Activated CD8-positive, alpha-beta memory T cell treated with anti-CD3 and anti-CD28 coated beads, Interleukin-2, amount 50 U/mL, for 1 hour (primary cell): ENCODE measurements at regions not wholly inside any gene's neighbourhood (a gene's known extent, or its start where the extent isn't known, plus 50 kb on each side); places are given as distances from the start of the nearest gene placed in this dataset.
"Not testable (repeated sequence)": the region's sequence is repeated elsewhere in the genome, so short reads cannot be mapped to it uniquely, and the experiment has no call there.

Experiments
- DNase-seq: peaks from one replicate; pipeline ENCODE4 v3.0.0-alpha.2; 2020; ENCODE audit errors: extremely low read depth

DNA sequence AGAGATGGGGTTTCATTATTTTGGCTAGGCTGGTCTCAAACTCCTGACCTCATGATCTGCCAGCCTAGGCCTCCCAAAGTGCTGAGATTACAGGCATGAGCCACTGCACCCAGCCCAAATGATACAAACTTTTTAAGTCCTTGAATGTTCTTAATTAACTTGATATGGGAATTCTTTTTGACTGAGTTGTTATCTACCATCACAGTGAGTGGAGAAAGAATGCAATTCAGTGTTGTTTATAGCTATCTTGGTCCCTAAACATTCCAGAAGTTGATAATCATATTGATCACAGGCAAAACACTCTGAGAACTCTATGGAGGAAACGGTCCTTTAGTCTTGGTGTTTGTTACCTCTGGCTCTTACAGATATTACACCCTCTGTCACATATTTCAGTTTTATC, 1072.5 kb downstream of the SUCLG1 start:
- no peak for DNase-seq

DNA sequence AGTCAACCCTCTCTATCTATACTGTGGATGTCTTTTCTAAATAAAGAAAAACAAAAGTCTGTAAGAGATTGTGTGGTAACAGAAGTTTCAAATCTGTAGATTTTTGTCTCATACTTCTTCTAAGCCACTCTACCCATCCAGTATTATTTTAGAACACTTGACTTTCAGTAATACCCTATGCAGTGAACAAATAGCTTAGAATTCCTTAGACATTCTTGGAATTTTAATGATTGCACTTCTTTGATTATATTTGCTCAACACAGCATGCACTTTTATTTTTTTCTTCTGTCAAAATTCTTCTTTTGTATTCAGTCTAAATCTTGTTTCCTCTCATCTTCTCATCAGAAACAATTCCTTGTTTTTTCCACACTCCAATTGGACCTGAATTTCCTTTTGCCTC, 1080.2 kb downstream of the SUCLG1 start:
- DNase-seq, result no peak

DNA sequence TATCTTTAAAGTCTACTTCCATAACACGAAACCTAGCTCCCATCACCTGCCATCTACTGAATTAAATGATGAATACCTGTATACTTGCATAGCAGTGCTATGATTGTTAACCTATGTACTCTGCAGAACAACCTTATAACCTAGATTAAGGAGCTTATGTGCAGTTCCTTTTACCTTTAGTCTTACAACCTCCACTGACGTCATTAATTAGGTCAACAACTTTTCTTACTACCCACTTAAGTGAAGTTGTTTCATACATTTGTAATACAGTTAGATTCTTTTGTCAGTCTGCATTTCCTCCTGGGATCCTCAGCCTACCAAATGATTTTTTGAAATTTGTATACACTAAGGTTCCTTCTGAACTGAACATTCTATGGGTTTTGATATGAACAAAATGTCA, 1082.3 kb downstream of the SUCLG1 start:
- DNase-seq, result no peak

DNA sequence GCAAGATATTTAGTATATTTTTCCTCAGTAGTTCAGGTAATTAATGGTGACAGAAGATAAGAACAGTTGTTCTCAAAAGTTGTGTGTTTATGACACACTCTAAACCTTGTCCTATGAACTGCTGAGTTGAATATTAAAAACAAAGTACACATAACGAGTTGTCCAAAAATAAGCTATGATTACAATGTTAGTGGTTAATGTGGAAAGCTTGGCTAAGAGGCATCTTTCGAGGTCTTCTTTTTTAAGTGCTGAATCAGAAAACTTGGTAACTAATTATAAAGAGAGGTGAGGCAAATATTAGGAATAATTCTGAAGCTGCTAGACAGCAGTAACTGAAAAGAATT, 1088.7 kb downstream of the SUCLG1 start:
- DNase-seq, result no peak

DNA sequence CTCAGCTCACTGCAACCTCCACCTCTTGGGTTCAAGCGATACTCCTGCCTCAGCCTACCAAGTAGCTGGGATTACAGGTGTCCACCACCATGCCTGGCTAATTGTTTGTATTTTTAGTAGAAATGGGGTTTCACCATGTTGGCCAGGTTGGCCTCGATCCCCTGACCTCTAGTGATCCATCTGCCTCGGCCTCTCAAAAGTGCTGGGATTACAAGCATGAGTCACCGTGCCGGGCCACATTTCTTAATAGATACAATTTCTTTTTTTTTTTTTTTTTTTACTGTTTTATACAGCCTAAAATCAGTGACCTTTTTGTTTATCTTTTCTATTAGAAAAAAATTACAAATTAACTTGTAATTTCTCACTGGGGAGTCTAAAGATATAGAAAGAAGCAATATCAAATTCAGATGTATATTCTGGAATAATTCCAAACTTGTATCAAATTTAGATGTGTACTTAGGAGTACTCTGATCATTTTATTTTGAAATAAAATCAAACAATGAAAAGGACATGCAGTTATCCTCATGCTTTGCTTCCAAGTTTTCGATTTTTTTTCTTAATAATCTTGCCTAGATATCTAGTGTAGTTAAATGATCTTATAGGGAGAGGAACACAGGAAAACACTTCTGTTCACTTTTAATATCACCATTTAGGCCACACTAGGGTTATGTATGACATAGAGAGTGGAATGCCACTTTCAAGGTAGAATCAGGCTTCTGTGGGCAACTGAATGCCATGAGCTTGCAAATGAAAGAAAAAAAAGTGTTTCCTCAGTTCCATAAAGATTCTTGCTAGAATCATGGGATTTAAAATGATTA, 1089.3 kb downstream of the SUCLG1 start:
- no peak for DNase-seq

DNA sequence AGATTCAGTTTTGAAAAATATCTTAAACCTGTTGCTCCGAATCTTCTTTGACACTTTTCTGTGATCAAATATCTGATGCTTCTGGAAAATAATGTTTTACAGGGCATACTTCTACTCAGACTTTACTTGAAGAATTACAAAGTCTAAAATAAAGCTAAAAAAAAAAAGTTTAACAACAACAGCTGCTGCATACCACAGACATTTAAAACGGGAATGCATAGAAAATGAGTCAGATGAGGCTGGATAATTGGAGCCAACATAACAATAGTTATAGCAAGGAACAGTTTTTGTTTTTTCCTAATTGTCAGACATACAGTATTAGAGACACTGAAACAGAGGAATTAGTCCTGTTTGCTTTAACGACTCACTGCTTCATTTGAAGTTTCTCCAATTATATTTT, 1090.2 kb downstream of the SUCLG1 start:
- DNase-seq, result no peak

DNA sequence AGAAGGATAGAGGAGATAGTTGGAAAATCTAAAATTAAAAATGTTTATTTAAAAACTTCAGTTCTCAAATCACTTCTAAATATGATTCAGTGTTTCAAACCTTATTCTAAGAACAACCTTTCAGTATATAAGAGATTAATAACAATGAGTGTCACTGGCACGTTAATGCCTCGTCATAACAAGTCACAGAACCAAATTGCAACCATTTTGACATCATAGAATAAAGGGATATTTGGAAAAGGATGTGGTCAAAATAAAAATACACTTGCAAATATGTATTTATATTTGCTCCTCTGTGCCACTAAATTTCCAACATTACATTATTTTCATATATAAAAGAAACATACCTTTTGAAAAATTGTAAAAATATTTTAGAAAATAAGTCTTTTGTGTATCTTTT, 1090.6 kb downstream of the SUCLG1 start:
- DNase-seq, result no peak

DNA sequence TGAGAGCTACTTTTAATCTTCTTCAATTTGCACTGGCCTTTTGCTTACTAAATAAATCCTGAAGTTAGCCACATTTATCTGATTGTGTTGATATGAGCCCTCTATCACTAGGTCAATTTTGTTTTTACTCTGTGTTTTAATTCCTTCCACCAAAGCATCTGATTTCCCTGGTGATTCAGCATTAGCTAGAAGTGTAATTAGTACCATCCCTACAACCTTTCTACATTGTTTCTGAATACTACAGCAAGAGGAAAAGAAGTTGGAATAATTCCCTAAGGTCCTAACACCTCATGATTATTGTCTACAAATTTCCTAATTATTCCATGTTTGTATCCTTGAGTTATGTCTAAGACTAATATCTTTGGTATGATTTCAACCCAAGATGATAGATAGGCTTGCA, 1093.6 kb downstream of the SUCLG1 start:
- DNase-seq, result no peak

DNA sequence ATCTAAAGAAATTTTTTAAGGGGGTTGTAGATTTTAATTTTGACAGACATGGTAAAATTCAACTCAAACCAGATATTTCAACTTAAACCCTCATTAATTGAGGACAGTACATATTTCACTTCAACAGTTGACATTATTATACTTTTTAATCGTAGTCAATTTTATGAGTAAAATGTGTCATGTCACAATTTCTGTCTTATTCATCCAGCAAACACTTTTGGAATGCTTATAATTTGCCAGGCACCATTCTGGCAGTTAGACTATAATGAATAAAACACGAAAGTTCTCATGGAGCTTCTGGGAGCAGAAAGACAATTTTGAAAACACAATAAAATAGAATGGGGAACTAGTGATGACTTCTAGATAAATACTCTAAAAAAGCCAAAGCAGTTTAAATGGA, 1094.8 kb downstream of the SUCLG1 start:
- no peak for DNase-seq

DNA sequence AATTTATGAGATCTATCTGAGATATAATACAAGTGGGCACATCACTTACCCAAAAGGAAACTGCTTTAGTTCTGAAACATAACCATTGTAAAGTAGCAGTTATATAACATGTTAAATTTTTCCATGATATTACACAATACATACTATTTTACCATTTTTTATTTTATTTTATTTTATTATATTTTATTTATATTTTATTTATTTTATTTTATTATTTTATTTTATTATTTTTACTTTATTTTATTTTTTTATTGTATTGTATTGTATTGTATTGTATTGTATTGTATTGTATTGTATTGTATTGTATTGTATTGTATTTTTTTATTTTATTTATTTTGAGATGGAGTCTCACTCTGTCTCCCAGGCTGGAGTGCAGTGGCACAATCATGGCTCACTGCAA, 1095.9 kb downstream of the SUCLG1 start:
- DNase-seq, result not testable (repeated sequence)

DNA sequence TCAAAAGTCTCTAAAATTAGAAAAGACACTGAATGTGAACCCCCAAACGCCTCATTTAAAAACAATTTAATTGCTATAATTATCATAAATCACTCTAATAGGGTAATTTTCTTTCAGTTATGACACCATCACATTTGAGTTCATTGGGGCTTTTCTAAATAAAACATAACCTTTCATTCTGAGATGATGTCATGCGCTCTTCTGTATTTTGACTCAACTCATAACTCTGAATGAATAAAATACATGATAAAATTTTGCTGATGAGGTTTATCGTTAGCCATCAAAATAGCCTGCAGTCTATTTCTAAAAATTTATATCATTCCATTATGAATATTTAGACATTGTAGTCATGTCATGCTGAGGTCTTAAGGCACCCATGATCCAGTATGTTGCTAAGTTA, 1099.7 kb downstream of the SUCLG1 start:
- no peak for DNase-seq

DNA sequence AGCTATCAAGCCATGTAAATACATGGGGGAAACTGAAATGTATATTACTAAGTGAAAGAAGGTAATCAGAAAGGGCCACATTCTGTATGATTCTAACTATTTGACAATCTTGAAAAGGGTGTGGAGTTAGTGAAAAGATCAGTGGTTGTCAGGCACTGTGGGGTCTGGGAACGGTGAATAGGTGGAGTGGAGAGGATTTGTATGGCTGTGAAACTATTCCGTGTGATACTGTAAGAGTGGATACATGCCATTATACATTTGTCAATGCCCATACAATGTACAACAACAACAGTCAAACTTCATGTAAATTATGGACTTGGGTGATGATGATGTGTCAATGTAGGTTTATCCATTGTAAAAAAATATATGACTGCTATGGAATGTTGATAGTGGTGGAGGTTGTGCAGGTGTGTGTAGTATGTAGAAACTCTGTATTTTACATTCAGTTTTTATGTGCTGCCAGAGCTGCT, 1116.2 kb downstream of the SUCLG1 start:
- no peak for DNase-seq

DNA sequence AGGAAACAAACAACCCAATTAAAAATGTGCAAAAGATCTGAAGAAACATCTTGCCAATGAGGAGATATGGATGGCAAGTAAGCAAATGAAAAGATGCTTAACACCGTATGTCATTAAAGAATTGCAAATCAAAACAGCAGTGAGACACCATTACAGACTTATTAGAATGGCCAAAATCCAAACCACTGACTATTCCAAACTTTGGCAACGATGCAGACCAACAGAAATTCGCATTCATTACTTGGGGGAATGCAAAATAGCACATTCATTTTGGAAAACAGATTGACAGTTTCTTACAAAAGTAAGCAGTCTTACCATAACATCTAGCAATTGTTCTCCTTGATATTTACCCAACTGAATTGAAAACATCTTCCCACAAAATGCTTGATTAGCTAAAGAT, 1118.7 kb downstream of the SUCLG1 start:
- no peak for DNase-seq

DNA sequence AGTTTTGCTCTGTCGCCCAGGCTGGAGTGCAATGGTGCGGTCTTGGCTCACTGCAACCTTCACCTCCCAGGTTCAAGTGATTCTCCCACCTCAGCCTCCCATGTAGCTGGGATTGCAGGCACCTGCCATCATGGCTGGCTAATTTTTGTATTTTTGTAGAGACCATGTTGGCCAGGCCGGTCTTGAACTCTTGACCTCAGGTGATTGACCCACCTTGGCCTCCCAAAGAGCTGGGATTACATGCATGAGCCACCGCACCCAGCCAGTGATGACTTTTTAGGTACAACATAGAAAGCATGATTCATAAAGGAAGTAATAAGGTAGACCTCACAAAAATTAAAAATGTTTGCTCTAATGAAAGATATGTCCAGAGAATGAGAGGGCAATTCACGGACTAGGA, 1119.1 kb downstream of the SUCLG1 start:
- DNase-seq, result not testable (repeated sequence)

DNA sequence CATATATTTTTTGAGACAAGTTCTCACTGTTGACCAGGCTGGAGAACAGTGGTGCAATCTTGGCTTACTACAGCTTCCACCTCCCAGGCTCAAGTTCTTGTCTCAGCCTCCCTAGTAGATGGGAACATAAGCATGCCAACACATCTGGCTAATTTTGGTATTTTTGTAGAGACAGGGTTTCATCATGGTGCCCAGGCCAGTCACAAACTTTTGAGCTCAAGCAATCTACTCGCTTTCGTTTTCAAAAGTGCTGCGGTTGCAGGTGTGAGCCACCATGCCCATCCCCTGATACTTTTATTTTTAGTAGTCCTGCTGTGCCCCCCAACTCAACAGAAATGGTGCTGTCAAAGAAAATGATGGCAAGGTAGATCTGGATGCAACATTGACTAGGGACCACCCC, 1127.3 kb downstream of the SUCLG1 start:
- DNase-seq, result no peak

DNA sequence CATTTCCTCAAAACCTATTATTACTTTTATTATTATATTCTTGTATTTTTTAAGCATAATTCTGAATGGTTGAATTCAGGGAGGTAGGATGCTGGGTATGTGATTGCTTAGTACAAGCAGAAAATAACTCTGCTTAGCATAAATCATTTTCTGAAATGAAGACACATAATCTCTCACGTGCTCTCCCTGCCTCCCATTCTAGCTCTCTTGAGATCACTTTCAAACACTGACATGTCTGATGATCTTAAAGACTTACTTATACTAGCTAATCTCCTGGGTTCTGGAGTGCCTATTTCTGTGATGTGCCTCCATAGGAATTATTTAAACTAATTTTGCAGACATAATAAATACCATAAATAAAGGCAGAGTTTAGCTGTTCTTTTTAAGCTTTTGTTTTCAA, 1136.0 kb downstream of the SUCLG1 start:
- no peak for DNase-seq

DNA sequence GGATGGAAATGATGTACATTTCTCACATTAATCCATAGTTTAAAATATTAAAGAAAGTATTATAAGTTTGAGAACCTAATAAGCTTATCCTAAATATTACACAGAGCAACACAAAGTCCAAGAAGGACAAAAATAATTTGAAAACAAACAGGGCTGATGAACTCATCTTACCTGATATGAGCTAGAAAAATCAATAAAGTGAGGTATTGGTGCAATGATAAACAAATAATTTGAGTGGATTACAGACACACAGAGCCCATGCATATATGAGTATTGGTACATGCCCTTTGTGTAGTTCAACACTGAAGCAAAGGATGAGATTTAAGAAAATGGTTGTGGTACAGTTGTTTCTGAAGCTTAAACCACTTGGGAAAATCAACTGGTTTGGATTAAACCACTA, 1139.0 kb downstream of the SUCLG1 start:
- no peak for DNase-seq

DNA sequence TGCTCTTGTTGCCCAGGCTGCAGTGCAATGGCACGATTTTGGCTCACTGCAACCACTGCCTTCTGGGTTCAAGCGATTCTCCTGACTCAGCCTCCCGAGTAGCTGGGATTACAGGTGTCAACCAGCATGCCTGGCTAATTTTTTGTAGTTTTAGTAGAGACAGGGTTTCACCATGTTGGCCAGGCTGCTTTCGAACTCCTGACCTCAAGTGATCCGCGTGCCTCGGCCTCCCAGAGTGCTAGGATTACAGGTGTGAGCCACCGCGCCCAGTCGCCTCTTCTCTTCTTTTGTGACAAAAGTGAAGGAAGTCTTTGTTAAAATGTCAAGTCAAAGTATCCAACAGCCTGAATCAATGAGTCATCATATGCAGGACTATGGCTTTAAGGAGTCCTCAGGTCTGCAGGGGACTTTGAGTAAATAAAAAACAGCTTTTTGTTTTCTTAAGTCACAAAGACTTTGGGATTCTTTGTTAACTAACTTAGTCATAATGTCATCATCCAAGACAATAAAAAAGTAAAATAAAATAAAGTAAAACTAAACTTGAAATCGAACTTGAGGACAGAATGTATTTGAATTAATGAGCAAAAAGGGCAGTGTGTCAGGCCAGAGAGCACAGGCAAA, 1153.2 kb downstream of the SUCLG1 start:
- DNase-seq, result no peak

DNA sequence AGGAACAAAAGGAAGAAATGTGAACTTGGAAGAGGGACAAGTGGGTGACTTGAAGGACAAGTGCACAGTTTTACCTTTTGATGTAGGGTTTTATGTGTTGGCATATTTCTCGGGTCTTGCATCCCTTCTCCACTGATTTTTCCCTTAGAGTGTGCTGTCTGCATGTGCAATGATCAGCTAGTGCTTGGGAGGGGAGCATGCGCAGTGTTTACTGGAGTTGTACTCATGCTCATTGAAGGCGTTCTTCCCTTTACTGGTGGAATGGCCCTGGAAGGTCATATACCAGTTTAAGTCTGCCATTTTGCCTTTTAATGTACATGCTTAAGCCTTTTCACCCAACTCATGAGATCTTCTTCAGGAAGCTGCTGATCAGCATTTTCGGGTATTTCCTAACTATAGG, 1168.0 kb downstream of the SUCLG1 start:
- no peak for DNase-seq

DNA sequence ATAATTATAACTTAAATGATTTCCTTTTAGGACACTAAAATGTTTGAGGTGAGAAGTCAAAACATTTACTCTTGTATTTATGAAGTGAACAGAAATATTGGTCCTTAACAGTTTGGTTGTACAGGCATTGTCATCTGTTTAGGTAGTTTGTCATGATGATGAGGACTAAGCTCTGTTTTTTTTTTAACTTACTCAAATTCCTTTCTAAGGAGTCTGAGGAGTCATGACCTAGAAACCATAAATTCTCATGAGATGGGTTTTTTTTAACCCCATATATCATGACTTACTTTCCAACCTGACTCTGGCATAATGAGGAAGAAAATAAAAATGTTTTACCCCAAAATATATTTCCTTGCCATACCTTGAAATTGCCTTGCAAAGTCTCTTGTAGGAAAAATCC, 1176.2 kb downstream of the SUCLG1 start:
- no peak for DNase-seq

DNA sequence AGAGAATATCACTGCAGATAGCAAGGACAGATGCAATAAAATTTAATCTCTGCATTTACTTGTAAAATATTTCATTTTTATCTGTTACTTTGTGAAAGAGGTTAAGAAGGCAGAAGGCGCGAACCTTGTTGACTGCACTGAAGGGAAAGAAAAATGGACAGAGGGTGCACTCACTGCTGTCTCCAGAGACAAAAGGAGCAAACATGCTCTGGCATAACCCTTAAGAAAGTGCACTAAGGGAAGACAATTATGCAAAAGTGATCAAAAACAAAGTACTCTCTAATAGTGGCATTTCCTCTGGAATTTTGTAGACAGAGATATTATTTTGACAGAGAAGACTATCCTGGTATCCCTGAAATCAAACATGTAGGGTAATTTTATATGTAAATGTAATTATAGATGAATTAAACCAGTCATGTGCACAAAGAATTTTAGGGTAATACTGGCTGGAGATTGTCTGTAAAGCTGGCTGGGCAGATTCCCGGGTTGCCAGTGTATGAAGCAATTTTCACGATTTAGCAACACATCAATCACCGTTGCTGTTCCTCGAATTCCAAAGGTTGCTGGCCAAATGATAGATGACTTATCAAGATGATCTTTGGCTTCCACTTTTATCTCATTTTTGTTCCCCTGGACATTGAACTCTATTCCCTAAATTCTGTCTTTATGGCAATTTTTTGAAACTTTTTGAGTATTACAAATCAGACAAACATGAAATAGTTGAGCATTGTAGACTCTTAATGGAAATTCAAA, 1176.9 kb downstream of the SUCLG1 start:
- no peak for DNase-seq

DNA sequence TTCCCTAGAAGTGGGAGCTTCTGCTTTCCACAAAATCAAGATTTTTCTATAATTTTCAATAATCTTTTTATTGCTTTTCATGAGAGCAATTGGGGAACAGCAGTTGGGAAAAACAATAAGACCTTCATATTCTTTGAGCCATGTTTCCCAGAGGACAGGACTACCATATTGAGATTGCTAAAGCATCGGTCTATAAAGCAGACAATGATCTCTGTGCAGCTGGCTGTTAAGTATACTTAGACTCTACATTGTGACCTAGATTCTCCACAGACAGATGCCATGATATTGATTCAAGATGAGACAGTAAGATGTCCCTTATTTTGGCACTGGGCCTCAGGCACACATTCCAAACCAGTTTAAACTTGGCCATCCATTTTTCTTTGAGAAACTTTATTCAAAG, 1178.7 kb downstream of the SUCLG1 start:
- DNase-seq, result no peak

DNA sequence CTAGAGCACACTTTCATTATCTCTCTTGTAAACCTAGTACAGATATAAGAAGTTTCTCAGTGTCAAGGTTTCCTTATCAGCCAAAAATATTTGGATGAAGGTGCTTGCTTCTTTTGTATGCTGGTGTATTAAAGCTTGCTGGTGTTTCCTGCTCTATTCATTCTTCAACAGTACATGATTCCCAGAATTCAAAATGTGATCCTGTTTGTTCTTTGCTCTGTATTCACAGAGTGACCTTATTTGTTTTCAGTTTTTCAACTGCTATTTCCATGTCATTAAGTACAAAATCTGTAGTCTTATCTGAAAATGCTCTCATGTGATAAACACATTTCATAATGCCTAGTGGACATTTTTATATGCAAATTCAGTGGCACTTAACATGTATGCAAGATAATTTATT, 1185.8 kb downstream of the SUCLG1 start:
- DNase-seq, result no peak
